WTC11 (cell line): ENCODE measurements at regions not wholly inside any gene's neighbourhood (a gene's known extent, or its start where the extent isn't known, plus 50 kb on each side); places are given as distances from the start of the nearest gene placed in this dataset.

Source experiments
- ATAC-seq: fragments of 200-7000 bp; cut with Tn5 transposase; 2 replicates; pipeline ENCODE4 v1.10.0; 2021; ENCODE audit warnings: mild to moderate bottlenecking, moderate library complexity
- CTCF ChIA-PET: fragments of 300-600 bp; sonication (Branson Sonifier 250); formaldehyde crosslinking; loops from one replicate; lab custom pipeline; 2021; ENCODE audit warnings: antibody characterized with exemption; lab: Charles Lee
- POLR2A ChIA-PET: fragments of 350-600 bp; sonication (Branson Sonifier 250); formaldehyde crosslinking; loops from one replicate; lab custom pipeline; 2021; ENCODE audit warnings: antibody characterized with exemption; lab: Charles Lee
- DNase-seq: peaks from one replicate; pipeline ENCODE4 v3.0.0; 2021; ENCODE audit warnings: low spot score
- H3K27ac Mint-ChIP-seq: 2 replicates; pipeline ENCODE4 v1.8.0; 2021; ENCODE audit warnings: mixed read lengths
- H3K27me3 Mint-ChIP-seq: 2 replicates; pipeline ENCODE4 v1.8.0; 2021; ENCODE audit warnings: low read depth, mild to moderate bottlenecking, moderate library complexity, mixed read lengths
- H3K36me3 Mint-ChIP-seq: 2 replicates; pipeline ENCODE4 v1.8.0; 2021; ENCODE audit warnings: mixed read lengths
- H3K4me1 Mint-ChIP-seq: 2 replicates; pipeline ENCODE4 v1.8.0; 2022; ENCODE audit warnings: mixed read lengths
- H3K4me3 Mint-ChIP-seq: 2 replicates; pipeline ENCODE4 v1.8.0; 2021; ENCODE audit warnings: mild to moderate bottlenecking, moderate library complexity, mixed read lengths
- H3K9me3 Mint-ChIP-seq: 2 replicates; pipeline ENCODE4 v1.8.0; 2021; ENCODE audit warnings: mixed read lengths
- ATF1 ChIP-seq: sonication (generic); formaldehyde crosslinking; IDR thresholded peaks from 2 replicates; pipeline ENCODE4 v1.8.1; 2023; ENCODE audit warnings: mild to moderate bottlenecking, moderate library complexity, missing genetic modification reagents
- ELF4 ChIP-seq: sonication (generic); formaldehyde crosslinking; IDR thresholded peaks from 2 replicates; pipeline ENCODE4 v1.8.1; 2022; ENCODE audit warnings: low read depth, mild to moderate bottlenecking, moderate library complexity, missing genetic modification reagents
- ESRRA ChIP-seq: sonication (generic); formaldehyde crosslinking; IDR thresholded peaks from 2 replicates; pipeline ENCODE4 v1.8.1; 2022; ENCODE audit warnings: mild to moderate bottlenecking, missing genetic modification reagents, borderline replicate concordance
- FOXJ3 ChIP-seq: sonication (generic); formaldehyde crosslinking; IDR thresholded peaks from 2 replicates; pipeline ENCODE4 v1.9.0; 2021; ENCODE audit warnings: missing genetic modification reagents, mild to moderate bottlenecking, borderline replicate concordance
- NFATC4 ChIP-seq: fragments of 250-450 bp; sonication (Bioruptor Pico); IDR thresholded peaks from 2 replicates; pipeline ENCODE4 v1.9.0; 2021; ENCODE audit warnings: mild to moderate bottlenecking
- NFYB ChIP-seq: sonication (generic); formaldehyde crosslinking; conservative IDR thresholded peaks from 2 replicates; pipeline ENCODE4 v1.8.0; 2022; ENCODE audit warnings: low read depth, missing genetic modification reagents
- SOX15 ChIP-seq: fragments of 250-450 bp; sonication (Bioruptor Pico); IDR thresholded peaks from 2 replicates; pipeline ENCODE4 v1.9.0; 2021; ENCODE audit warnings: mild to moderate bottlenecking
- TEAD1 ChIP-seq: sonication (generic); formaldehyde crosslinking; IDR thresholded peaks from 2 replicates; pipeline ENCODE4 v1.8.0; 2022; ENCODE audit warnings: mild to moderate bottlenecking, missing genetic modification reagents
- TP53 ChIP-seq: sonication (generic); formaldehyde crosslinking; IDR thresholded peaks from 2 replicates; pipeline ENCODE4 v1.8.1; 2023; ENCODE audit warnings: mild to moderate bottlenecking, missing genetic modification reagents
- ZNF121 ChIP-seq: sonication (generic); formaldehyde crosslinking; IDR thresholded peaks from 2 replicates; pipeline ENCODE4 v1.8.0; 2023; ENCODE audit warnings: missing genetic modification reagents
- ZNF138 ChIP-seq: sonication (generic); formaldehyde crosslinking; conservative IDR thresholded peaks from 2 replicates; pipeline ENCODE4 v1.8.1; 2022; ENCODE audit warnings: mild to moderate bottlenecking, moderate library complexity, missing genetic modification reagents
- ZNF396 ChIP-seq: fragments of 250-450 bp; sonication (Bioruptor Pico); IDR thresholded peaks from 2 replicates; pipeline ENCODE4 v1.8.0; 2021; ENCODE audit warnings: mild to moderate bottlenecking, moderate library complexity, borderline replicate concordance
- ZNF423 ChIP-seq: fragments of 250-450 bp; sonication (Bioruptor Pico); IDR thresholded peaks from 2 replicates; pipeline ENCODE4 v2.1.2; 2022; ENCODE audit warnings: mild to moderate bottlenecking, moderate library complexity
- TF ChIP-seq, protein P1 (sequence below): sonication (generic); formaldehyde crosslinking; IDR thresholded peaks from 2 replicates; pipeline ENCODE4 v1.8.1; 2023; ENCODE audit warnings: mild to moderate bottlenecking, missing genetic modification reagents, moderate library complexity
- TF ChIP-seq, protein P2 (sequence below): sonication (generic); formaldehyde crosslinking; IDR thresholded peaks from 2 replicates; pipeline ENCODE4 v1.8.0; 2023; ENCODE audit warnings: mild to moderate bottlenecking, missing genetic modification reagents
- TF ChIP-seq, protein P3 (sequence below): fragments of 250-450 bp; sonication (Bioruptor Pico); IDR thresholded peaks from 2 replicates; pipeline ENCODE4 v1.9.0; 2021; ENCODE audit warnings: moderate library complexity, mild to moderate bottlenecking, inconsistent platforms, borderline replicate concordance
- TF ChIP-seq, protein P4 (sequence below): sonication (generic); formaldehyde crosslinking; IDR thresholded peaks from 2 replicates; pipeline ENCODE4 v1.8.1; 2023; ENCODE audit warnings: mild to moderate bottlenecking, missing genetic modification reagents, borderline replicate concordance
- TF ChIP-seq, protein P5 (sequence below): sonication (generic); formaldehyde crosslinking; IDR thresholded peaks from 2 replicates; pipeline ENCODE4 v1.8.1; 2022; ENCODE audit warnings: mild to moderate bottlenecking, moderate library complexity, missing genetic modification reagents
- TF ChIP-seq, protein P6 (sequence below): fragments of 250-450 bp; sonication (Bioruptor Pico); IDR thresholded peaks from 2 replicates; pipeline ENCODE4 v1.9.0; 2021; ENCODE audit warnings: mild to moderate bottlenecking, borderline replicate concordance
- TF ChIP-seq, protein P7 (sequence below): fragments of 250-450 bp; sonication (Bioruptor Pico); IDR thresholded peaks from 2 replicates; pipeline ENCODE4 v1.9.0; 2021; ENCODE audit warnings: mild to moderate bottlenecking

DNA sequence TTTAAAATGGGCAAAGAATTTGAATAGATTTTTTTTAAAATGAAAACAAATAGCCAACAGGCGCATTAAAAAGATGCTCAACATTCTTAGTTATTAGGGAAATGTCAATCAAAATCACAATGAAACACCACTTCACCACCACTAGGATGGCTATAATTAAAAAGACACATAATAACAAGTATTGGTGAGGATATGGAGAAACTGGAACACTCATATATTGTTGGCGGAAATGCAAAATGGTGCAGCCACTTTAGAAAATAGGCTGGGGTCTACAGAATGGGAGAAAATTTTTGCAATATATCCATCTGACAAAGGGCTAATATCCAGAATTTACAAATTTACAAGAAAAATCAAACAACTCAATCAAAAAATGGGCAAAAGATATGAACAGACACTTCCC, 107.8 kb upstream of the FOXD3 start:
- Mint-ChIP-seq H3K36me3 (peaks cover 12% of the 10 kb centered on the region), H3K27ac (no peak overlapping the region), H3K4me1 (peaks cover 12% of the 10 kb centered on the region), H3K9me3 (peaks cover 14% of the 10 kb centered on the region), H3K27me3 (no peaks in the 10 kb centered on the region; the same call in 1 of the 2 replicates), H3K4me3 (no peak overlapping the region)
- ChIA-PET CTCF (no interaction called here), POLR2A (no interaction called here)
- ATAC-seq (no peak), DNase-seq (no peak)
- TF ChIP-seq, protein P1, sequence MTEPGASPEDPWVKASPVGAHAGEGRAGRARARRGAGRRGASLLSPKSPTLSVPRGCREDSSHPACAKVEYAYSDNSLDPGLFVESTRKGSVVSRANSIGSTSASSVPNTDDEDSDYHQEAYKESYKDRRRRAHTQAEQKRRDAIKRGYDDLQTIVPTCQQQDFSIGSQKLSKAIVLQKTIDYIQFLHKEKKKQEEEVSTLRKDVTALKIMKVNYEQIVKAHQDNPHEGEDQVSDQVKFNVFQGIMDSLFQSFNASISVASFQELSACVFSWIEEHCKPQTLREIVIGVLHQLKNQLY (CRISPR knock-in tag) = no peak
- TF ChIP-seq NFATC4 (CRISPR knock-in tag) (no peak), TEAD1 (CRISPR knock-in tag) (no peak), ZNF396 (CRISPR knock-in tag) (no peak), ELF4 (CRISPR knock-in tag) (no peak), ZNF138 (CRISPR knock-in tag) (no peak), SOX15 (CRISPR knock-in tag) (no peak), ZNF423 (CRISPR knock-in tag) (no peak)
- TF ChIP-seq, protein P2, sequence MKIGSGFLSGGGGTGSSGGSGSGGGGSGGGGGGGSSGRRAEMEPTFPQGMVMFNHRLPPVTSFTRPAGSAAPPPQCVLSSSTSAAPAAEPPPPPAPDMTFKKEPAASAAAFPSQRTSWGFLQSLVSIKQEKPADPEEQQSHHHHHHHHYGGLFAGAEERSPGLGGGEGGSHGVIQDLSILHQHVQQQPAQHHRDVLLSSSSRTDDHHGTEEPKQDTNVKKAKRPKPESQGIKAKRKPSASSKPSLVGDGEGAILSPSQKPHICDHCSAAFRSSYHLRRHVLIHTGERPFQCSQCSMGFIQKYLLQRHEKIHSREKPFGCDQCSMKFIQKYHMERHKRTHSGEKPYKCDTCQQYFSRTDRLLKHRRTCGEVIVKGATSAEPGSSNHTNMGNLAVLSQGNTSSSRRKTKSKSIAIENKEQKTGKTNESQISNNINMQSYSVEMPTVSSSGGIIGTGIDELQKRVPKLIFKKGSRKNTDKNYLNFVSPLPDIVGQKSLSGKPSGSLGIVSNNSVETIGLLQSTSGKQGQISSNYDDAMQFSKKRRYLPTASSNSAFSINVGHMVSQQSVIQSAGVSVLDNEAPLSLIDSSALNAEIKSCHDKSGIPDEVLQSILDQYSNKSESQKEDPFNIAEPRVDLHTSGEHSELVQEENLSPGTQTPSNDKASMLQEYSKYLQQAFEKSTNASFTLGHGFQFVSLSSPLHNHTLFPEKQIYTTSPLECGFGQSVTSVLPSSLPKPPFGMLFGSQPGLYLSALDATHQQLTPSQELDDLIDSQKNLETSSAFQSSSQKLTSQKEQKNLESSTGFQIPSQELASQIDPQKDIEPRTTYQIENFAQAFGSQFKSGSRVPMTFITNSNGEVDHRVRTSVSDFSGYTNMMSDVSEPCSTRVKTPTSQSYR = no peak
- TF ChIP-seq, protein P3, sequence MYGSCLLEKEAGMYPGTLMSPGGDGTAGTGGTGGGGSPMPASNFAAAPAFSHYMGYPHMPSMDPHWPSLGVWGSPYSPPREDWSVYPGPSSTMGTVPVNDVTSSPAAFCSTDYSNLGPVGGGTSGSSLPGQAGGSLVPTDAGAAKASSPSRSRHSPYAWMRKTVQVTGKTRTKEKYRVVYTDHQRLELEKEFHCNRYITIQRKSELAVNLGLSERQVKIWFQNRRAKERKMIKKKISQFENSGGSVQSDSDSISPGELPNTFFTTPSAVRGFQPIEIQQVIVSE (CRISPR knock-in tag) = no peak
- TF ChIP-seq, protein P4, sequence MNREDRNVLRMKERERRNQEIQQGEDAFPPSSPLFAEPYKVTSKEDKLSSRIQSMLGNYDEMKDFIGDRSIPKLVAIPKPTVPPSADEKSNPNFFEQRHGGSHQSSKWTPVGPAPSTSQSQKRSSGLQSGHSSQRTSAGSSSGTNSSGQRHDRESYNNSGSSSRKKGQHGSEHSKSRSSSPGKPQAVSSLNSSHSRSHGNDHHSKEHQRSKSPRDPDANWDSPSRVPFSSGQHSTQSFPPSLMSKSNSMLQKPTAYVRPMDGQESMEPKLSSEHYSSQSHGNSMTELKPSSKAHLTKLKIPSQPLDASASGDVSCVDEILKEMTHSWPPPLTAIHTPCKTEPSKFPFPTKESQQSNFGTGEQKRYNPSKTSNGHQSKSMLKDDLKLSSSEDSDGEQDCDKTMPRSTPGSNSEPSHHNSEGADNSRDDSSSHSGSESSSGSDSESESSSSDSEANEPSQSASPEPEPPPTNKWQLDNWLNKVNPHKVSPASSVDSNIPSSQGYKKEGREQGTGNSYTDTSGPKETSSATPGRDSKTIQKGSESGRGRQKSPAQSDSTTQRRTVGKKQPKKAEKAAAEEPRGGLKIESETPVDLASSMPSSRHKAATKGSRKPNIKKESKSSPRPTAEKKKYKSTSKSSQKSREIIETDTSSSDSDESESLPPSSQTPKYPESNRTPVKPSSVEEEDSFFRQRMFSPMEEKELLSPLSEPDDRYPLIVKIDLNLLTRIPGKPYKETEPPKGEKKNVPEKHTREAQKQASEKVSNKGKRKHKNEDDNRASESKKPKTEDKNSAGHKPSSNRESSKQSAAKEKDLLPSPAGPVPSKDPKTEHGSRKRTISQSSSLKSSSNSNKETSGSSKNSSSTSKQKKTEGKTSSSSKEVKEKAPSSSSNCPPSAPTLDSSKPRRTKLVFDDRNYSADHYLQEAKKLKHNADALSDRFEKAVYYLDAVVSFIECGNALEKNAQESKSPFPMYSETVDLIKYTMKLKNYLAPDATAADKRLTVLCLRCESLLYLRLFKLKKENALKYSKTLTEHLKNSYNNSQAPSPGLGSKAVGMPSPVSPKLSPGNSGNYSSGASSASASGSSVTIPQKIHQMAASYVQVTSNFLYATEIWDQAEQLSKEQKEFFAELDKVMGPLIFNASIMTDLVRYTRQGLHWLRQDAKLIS (CRISPR knock-in tag) = no peak

DNA sequence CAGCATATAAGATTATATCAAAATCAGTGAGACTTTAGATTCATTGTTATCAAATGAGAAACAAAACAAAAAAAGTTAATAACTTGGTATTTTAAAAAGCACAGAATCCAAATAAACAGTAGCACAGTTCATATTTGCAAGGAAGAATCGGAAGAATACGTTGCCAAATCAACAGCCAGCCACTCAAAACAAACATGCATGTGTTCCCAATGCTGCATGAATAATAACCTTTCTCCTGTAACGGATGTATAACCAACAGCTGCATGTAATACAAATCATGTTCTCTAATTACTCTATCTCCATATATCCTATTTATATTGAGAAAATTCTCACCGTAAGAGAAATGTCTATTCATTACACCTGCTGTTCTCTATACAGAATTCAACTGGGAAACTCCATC, 98.9 kb upstream of the FOXD3 start:
- H3K4me3 Mint-ChIP-seq = no peak overlapping the region
- no peak overlapping the region for H3K27ac Mint-ChIP-seq
- DNase-seq (no peak), ATAC-seq (no peak)
- POLR2A ChIA-PET = no interaction called here
- peaks cover 3% of the 10 kb centered on the region; the same call in 1 of the 2 replicates for H3K9me3 Mint-ChIP-seq
- CTCF ChIA-PET = no interaction called here
- peaks cover 2% of the 10 kb centered on the region; the same call in 1 of the 2 replicates for H3K27me3 Mint-ChIP-seq
- no peaks in the 10 kb centered on the region for H3K36me3 Mint-ChIP-seq
- no peaks in the 10 kb centered on the region for H3K4me1 Mint-ChIP-seq
- TF ChIP-seq, protein P5, sequence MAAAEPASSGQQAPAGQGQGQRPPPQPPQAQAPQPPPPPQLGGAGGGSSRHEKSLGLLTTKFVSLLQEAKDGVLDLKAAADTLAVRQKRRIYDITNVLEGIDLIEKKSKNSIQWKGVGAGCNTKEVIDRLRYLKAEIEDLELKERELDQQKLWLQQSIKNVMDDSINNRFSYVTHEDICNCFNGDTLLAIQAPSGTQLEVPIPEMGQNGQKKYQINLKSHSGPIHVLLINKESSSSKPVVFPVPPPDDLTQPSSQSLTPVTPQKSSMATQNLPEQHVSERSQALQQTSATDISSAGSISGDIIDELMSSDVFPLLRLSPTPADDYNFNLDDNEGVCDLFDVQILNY (CRISPR knock-in tag) = no peak
- TF ChIP-seq NFYB (CRISPR knock-in tag) (no peak), ATF1 (CRISPR knock-in tag) (no peak), ESRRA (CRISPR knock-in tag) (no peak), ZNF121 (CRISPR knock-in tag) (no peak), TP53 (CRISPR knock-in tag) (no peak), FOXJ3 (CRISPR knock-in tag) (no peak), SOX15 (CRISPR knock-in tag) (no peak)
- TF ChIP-seq, protein P6, sequence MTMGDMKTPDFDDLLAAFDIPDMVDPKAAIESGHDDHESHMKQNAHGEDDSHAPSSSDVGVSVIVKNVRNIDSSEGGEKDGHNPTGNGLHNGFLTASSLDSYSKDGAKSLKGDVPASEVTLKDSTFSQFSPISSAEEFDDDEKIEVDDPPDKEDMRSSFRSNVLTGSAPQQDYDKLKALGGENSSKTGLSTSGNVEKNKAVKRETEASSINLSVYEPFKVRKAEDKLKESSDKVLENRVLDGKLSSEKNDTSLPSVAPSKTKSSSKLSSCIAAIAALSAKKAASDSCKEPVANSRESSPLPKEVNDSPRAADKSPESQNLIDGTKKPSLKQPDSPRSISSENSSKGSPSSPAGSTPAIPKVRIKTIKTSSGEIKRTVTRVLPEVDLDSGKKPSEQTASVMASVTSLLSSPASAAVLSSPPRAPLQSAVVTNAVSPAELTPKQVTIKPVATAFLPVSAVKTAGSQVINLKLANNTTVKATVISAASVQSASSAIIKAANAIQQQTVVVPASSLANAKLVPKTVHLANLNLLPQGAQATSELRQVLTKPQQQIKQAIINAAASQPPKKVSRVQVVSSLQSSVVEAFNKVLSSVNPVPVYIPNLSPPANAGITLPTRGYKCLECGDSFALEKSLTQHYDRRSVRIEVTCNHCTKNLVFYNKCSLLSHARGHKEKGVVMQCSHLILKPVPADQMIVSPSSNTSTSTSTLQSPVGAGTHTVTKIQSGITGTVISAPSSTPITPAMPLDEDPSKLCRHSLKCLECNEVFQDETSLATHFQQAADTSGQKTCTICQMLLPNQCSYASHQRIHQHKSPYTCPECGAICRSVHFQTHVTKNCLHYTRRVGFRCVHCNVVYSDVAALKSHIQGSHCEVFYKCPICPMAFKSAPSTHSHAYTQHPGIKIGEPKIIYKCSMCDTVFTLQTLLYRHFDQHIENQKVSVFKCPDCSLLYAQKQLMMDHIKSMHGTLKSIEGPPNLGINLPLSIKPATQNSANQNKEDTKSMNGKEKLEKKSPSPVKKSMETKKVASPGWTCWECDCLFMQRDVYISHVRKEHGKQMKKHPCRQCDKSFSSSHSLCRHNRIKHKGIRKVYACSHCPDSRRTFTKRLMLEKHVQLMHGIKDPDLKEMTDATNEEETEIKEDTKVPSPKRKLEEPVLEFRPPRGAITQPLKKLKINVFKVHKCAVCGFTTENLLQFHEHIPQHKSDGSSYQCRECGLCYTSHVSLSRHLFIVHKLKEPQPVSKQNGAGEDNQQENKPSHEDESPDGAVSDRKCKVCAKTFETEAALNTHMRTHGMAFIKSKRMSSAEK (CRISPR knock-in tag) = no peak
- TF ChIP-seq, protein P7, sequence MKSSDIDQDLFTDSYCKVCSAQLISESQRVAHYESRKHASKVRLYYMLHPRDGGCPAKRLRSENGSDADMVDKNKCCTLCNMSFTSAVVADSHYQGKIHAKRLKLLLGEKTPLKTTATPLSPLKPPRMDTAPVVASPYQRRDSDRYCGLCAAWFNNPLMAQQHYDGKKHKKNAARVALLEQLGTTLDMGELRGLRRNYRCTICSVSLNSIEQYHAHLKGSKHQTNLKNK (CRISPR knock-in tag) = no peak
